CD4-positive, alpha-beta memory T cell (primary cell): ENCODE measurements at regions not wholly inside any gene's neighbourhood (a gene's known extent, or its start where the extent isn't known, plus 50 kb on each side); places are given as distances from the start of the nearest gene placed in this dataset.

Source experiments
- CTCF ChIA-PET: fragments of 350-600 bp; sonication (Branson Sonifier 250); formaldehyde crosslinking; loops from one replicate; lab custom pipeline; 2021; ENCODE audit warnings: inconsistent platforms; ENCODE audit not compliant: partially characterized antibody; lab: Charles Lee
- POLR2A ChIA-PET: fragments of 350-600 bp; sonication (Branson Sonifier 250); formaldehyde crosslinking; loops from one replicate; lab custom pipeline; 2021; ENCODE audit not compliant: partially characterized antibody; lab: Charles Lee
- DNase-seq, 5 donors: peaks; one replicate each; pipeline versions ENCODE4 v3.0.0 to v3.0.0-alpha.2; 2020 to 2022; ENCODE audit warnings: mixed read lengths in 1 of 5
- H3K27ac ChIP-seq: one replicate; pipeline ENCODE4 v1.7.0; 2013; ENCODE audit warnings: low read depth, low read length
- H3K27me3 ChIP-seq: 2 replicates; pipeline ENCODE4 v1.7.0; 2013; ENCODE audit warnings: mild to moderate bottlenecking, low read length, moderate library complexity; ENCODE audit not compliant: insufficient read depth
- H3K36me3 ChIP-seq: 2 replicates; pipeline ENCODE4 v1.7.0; 2013; ENCODE audit warnings: mild to moderate bottlenecking, low read length, moderate library complexity; ENCODE audit not compliant: insufficient read depth
- H3K4me1 ChIP-seq: 2 replicates; pipeline ENCODE4 v1.7.0; 2013; ENCODE audit warnings: mild to moderate bottlenecking, low read length, moderate library complexity; ENCODE audit not compliant: insufficient read depth
- H3K4me3 ChIP-seq, 2 donors: one replicate each; pipeline ENCODE4 v1.7.0; 2013; ENCODE audit warnings: low read length in 2 of 2, mild to moderate bottlenecking in 1 of 2
- H3K9me3 ChIP-seq, 2 donors: one replicate each; pipeline ENCODE4 v1.7.0; 2013; ENCODE audit warnings: low read length in 2 of 2, control low read depth in 1 of 2; ENCODE audit not compliant: control insufficient read depth in 1 of 2
- H3K27ac Mint-ChIP-seq, 7 donors: one replicate each; pipeline ENCODE4 v1.8.0; 2020 to 2021; ENCODE audit warnings: mixed read lengths in 7 of 7, mild to moderate bottlenecking in 6 of 7, inconsistent platforms in 3 of 7, moderate library complexity in 3 of 7
- H3K27me3 Mint-ChIP-seq, 2 donors: one replicate each; pipeline ENCODE4 v1.8.0; 2020 to 2021; ENCODE audit warnings: mixed read lengths in 2 of 2
- H3K36me3 Mint-ChIP-seq, 2 donors: one replicate each; pipeline ENCODE4 v1.8.0; 2020 to 2021; ENCODE audit warnings: mixed read lengths in 2 of 2, inconsistent platforms in 1 of 2, mild to moderate bottlenecking in 1 of 2
- H3K4me1 Mint-ChIP-seq, 4 donors: one replicate each; pipeline ENCODE4 v1.8.0; 2020 to 2021; ENCODE audit warnings: mixed read lengths in 4 of 4, mild to moderate bottlenecking in 1 of 4
- H3K4me3 Mint-ChIP-seq, 8 donors: one replicate each; pipeline ENCODE4 v1.8.0; 2020 to 2021; ENCODE audit warnings: mixed read lengths in 8 of 8, mild to moderate bottlenecking in 7 of 8, moderate library complexity in 6 of 8, inconsistent platforms in 3 of 8
- H3K9me3 Mint-ChIP-seq, 8 donors: one replicate each; pipeline ENCODE4 v1.8.0; 2020 to 2021; ENCODE audit warnings: mixed read lengths in 8 of 8, mild to moderate bottlenecking in 5 of 8, inconsistent platforms in 3 of 8, moderate library complexity in 1 of 8
- intact Hi-C: fragments of 100-400 bp; cut with micrococcal nuclease; formaldehyde crosslinking; loops from one replicate; pipeline ENCODE4 v1.15.1; 2023

DNA sequence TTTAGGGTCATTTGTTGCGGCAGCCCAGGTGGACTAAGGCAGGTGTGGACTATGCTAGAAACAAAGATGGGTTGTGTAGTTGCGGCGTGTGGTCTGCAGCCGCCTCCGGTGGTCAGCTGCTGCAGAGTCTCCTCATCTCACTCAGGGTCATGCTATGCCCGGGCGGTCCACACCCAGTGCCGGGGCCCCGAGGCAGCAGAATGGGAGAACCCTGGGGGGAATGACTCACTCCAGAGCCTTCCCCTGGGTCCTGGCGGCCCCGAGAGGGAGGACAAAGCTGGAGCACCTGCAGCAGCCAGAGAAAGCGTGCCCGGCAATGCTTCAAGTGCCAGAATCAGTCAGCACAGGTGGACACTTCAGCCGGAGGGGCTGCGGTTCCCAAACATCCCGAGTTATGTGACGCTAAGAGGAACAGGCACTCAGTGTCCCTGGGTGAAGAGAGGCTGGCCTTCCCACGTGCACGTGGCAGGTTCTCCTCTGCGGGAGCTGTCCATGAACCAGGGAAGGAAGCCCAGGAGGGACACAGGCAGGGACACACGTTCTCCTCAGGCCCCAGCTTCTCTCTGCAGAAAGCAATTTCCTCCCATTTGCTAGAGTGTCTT is 289.6 kb upstream of the B3GAT1 start:
- Histone ChIP-seq H3K27me3 (no peaks in the 10 kb centered on the region), H3K27ac (no peak overlapping the region), H3K4me3 (no peak overlapping the region), H3K36me3 (no peaks in the 10 kb centered on the region), H3K9me3 (no peaks in the 10 kb centered on the region), H3K4me1 (no peaks in the 10 kb centered on the region)
- intact Hi-C loops, result no loop called here
- H3K27ac Mint-ChIP-seq, result no peak overlapping the region
- ChIA-PET POLR2A (no interaction called here), CTCF (no interaction called here)
- no peaks in the 10 kb centered on the region for H3K9me3 Mint-ChIP-seq
- peaks cover 9 to 18% of the 10 kb centered on the region in 2 donors for H3K27me3 Mint-ChIP-seq
- no peak overlapping the region for H3K4me3 Mint-ChIP-seq
- H3K36me3 Mint-ChIP-seq, result no peaks in the 10 kb centered on the region
- no peak for DNase-seq
- H3K4me1 Mint-ChIP-seq, result no peaks in the 10 kb centered on the region

- ChIA-PET POLR2A (no interaction called here), CTCF (no interaction called here)
- H3K27ac ChIP-seq, result no peak overlapping the region
- Mint-ChIP-seq H3K4me1 (no peaks in the 10 kb centered on the region), H3K36me3 (no peaks in the 10 kb centered on the region), H3K4me3 (no peak overlapping the region), H3K27ac (no peak overlapping the region), H3K27me3 (peaks cover 7 to 18% of the 10 kb centered on the region in 2 donors), H3K9me3 (no peaks in the 10 kb centered on the region)
- no peaks in the 10 kb centered on the region for H3K27me3 ChIP-seq
- H3K36me3 ChIP-seq, result no peaks in the 10 kb centered on the region
- DNase-seq, result no peak
- no peaks in the 10 kb centered on the region for H3K9me3 ChIP-seq
- H3K4me3 ChIP-seq, result no peak overlapping the region
- no peaks in the 10 kb centered on the region for H3K4me1 ChIP-seq
- intact Hi-C loops, result no loop called here
These were observed 288.1 kb upstream of the B3GAT1 start for GRCh38 chr11:134700101-134700640.

DNA sequence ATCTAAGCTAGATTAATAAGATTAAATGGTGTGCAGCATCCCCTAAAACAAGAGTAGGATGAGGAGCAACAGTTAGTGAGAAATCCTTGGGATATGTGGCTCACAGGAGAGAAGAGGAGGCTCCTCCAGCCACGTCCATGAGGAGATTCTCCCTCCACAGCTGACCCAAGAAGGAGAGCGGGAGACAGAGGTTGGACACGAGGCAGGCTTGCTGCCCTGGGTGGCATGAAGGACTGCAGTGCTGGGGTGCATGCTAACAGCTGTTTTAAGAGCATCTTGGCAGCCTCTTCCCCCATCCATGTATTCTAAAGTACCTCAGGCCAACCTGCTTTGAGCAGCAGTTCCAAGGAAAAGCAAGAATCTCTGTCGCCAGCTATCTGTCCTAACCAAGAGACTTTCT is 284.4 kb upstream of the B3GAT1 start:
- no peak overlapping the region for H3K4me3 ChIP-seq
- Mint-ChIP-seq H3K4me3 (no peak overlapping the region), H3K27ac (no peak overlapping the region), H3K9me3 (peaks cover 0 to 2% (median 0%) of the 10 kb centered on the region in 8 donors), H3K36me3 (no peaks in the 10 kb centered on the region), H3K27me3 (peaks cover 9 to 19% of the 10 kb centered on the region in 2 donors), H3K4me1 (no peaks in the 10 kb centered on the region)
- CTCF ChIA-PET, result no interaction called here
- POLR2A ChIA-PET, result no interaction called here
- DNase-seq, result no peak
- H3K36me3 ChIP-seq, result no peaks in the 10 kb centered on the region
- no peak overlapping the region for H3K27ac ChIP-seq
- no peaks in the 10 kb centered on the region for H3K27me3 ChIP-seq
- no peaks in the 10 kb centered on the region for H3K4me1 ChIP-seq
- H3K9me3 ChIP-seq, result no peaks in the 10 kb centered on the region
- intact Hi-C loops, result no loop called here

- H3K27ac ChIP-seq, result no peak overlapping the region
- H3K36me3 Mint-ChIP-seq, result no peaks in the 10 kb centered on the region
- ChIA-PET POLR2A (no interaction called here), CTCF (no interaction called here)
- peaks cover 15 to 20% of the 10 kb centered on the region in 2 donors for H3K27me3 Mint-ChIP-seq
- H3K4me3 Mint-ChIP-seq, result no peak overlapping the region
- no peaks in the 10 kb centered on the region for H3K36me3 ChIP-seq
- intact Hi-C loops, result no loop called here
- H3K4me1 Mint-ChIP-seq, result no peaks in the 10 kb centered on the region
- no peaks in the 10 kb centered on the region for H3K4me1 ChIP-seq
- DNase-seq, result no peak
- peaks cover 0 to 2% (median 0%) of the 10 kb centered on the region in 8 donors for H3K9me3 Mint-ChIP-seq
- H3K27ac Mint-ChIP-seq, result no peak overlapping the region
- no peak overlapping the region for H3K4me3 ChIP-seq
- no peaks in the 10 kb centered on the region for H3K9me3 ChIP-seq
- no peaks in the 10 kb centered on the region for H3K27me3 ChIP-seq
These were observed 279.9 kb upstream of the B3GAT1 start for GRCh38 chr11:134691985-134692384.

- no peaks in the 10 kb centered on the region for H3K4me1 ChIP-seq
- Mint-ChIP-seq H3K27me3 (peaks cover 15 to 20% of the 10 kb centered on the region in 2 donors), H3K4me3 (no peak overlapping the region), H3K4me1 (no peaks in the 10 kb centered on the region), H3K27ac (peak overlapping the region in 1 of 7 donors; percentile 5), H3K36me3 (no peaks in the 10 kb centered on the region), H3K9me3 (peaks cover 0 to 2% (median 0%) of the 10 kb centered on the region in 8 donors)
- ChIA-PET POLR2A (no interaction called here), CTCF (no interaction called here)
- H3K9me3 ChIP-seq, result no peaks in the 10 kb centered on the region
- H3K36me3 ChIP-seq, result no peaks in the 10 kb centered on the region
- DNase-seq, result no peak
- H3K27me3 ChIP-seq, result no peaks in the 10 kb centered on the region
- no peak overlapping the region for H3K4me3 ChIP-seq
- no peak overlapping the region for H3K27ac ChIP-seq
- intact Hi-C loops, result no loop called here
These were observed 279.3 kb upstream of the B3GAT1 start for GRCh38 chr11:134691295-134691873.

DNA sequence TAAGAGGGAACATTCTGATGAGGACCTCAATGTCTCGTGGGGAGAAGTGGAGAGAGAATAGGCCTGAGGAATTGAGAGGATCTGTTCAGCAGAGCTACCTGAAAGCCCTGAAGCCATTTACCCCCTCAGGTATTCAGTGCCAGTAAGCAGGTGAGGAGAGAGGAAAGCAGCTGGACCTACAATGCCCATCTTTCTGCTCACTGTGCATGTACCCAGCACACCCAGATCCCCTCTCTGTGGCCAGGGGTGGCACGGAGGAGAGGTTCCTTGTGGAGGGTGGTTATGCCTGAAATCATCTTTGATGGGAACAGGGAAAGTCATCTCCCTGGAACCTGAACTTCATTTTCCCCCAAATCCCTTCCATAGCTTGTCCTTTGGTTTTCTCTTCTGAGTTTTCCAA is 277.8 kb upstream of the B3GAT1 start:
- H3K27me3 Mint-ChIP-seq, result peaks cover 15 to 20% of the 10 kb centered on the region in 2 donors
- CTCF ChIA-PET, result no interaction called here

DNA sequence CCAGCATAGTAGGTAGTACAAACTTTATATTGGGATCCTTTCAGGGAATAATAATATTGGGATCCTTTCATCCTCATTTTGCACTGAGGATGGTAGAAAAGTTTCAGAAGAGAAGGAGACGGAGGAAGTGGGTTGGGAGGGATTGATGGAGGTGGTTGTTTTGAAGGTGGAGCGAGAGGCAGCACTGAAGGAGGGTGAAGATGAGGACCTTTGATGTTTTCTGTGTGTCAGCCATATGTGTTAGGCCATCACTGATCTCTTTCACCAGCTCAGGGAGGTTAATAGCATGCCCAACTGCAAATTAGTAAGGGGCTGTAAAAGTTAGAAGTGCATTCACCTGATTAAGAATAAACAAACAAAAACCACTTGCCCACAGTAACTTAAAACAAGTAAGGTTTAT is 275.5 kb upstream of the B3GAT1 start:
- intact Hi-C loops, result no loop called here
- Histone ChIP-seq H3K27me3 (no peaks in the 10 kb centered on the region), H3K9me3 (no peaks in the 10 kb centered on the region), H3K4me1 (no peaks in the 10 kb centered on the region), H3K36me3 (no peaks in the 10 kb centered on the region), H3K4me3 (no peak overlapping the region), H3K27ac (no peak overlapping the region)
- Mint-ChIP-seq H3K36me3 (no peaks in the 10 kb centered on the region), H3K4me3 (no peak overlapping the region), H3K27ac (no peak overlapping the region), H3K27me3 (peaks cover 18 to 28% of the 10 kb centered on the region in 2 donors), H3K9me3 (no peaks in the 10 kb centered on the region), H3K4me1 (no peaks in the 10 kb centered on the region)
- ChIA-PET POLR2A (no interaction called here), CTCF (no interaction called here)
- no peak for DNase-seq

More for the DNA sequence above, 277.8 kb upstream of the B3GAT1 start:
- intact Hi-C loops, result no loop called here
- Histone ChIP-seq H3K4me1 (no peaks in the 10 kb centered on the region), H3K9me3 (no peaks in the 10 kb centered on the region), H3K36me3 (no peaks in the 10 kb centered on the region), H3K27ac (no peak overlapping the region), H3K4me3 (no peak overlapping the region), H3K27me3 (no peaks in the 10 kb centered on the region)
- H3K4me1 Mint-ChIP-seq, result no peaks in the 10 kb centered on the region
- POLR2A ChIA-PET, result no interaction called here
- H3K27ac Mint-ChIP-seq, result no peak overlapping the region
- H3K36me3 Mint-ChIP-seq, result no peaks in the 10 kb centered on the region
- H3K4me3 Mint-ChIP-seq, result no peak overlapping the region
- no peak for DNase-seq
- peaks cover 0 to 2% (median 0%) of the 10 kb centered on the region in 8 donors for H3K9me3 Mint-ChIP-seq
